GM19468 (cell line): ENCODE measurements at regions not wholly inside any gene's neighbourhood (a gene's known extent, or its start where the extent isn't known, plus 50 kb on each side); places are given as distances from the start of the nearest gene placed in this dataset.
"Not testable (repeated sequence)": the region's sequence is repeated elsewhere in the genome, so short reads cannot be mapped to it uniquely, and the experiment has no call there.

ENCODE experiments used
- ATAC-seq: cut with Tn5 transposase; IDR thresholded peaks from one replicate; pipeline ENCODE4 v1.9.1; 2021; ENCODE audit warnings: mild to moderate bottlenecking, moderate library complexity, moderate number of reproducible peaks; ENCODE audit not compliant: unreplicated experiment; ENCODE audit errors: extremely low read depth

DNA sequence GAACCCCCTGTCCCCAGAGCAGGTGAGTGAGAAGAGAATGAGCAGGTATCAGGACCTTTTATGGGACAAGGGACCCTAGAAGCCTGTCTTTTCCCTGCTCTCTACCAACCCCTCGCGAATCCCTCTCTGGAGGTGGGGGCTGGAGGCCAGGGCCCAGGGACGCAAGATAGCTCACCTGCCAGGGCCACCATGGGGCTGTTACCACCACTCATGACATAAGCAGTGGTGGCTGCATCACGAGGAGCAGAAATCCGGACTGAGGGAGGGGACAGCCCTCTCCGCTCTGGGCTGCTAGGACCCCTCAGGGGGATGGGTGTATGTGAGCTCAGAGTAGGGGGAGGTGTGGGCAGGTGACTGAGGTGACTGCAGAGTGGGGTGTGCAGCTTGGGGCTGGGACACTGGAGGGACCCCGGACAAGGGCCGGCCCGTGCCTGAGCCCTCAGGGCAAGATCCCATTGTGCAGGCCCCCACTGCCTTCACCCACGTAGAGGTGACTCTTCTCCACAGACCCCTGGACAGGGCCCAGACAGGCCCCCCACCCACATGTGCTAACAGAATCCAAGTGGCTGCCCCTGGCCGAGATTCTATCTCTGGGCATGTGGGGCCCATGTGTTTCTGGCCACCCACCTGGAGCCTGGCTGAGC is 190.6 kb downstream of the TBC1D2B start:
- no peak for ATAC-seq

DNA sequence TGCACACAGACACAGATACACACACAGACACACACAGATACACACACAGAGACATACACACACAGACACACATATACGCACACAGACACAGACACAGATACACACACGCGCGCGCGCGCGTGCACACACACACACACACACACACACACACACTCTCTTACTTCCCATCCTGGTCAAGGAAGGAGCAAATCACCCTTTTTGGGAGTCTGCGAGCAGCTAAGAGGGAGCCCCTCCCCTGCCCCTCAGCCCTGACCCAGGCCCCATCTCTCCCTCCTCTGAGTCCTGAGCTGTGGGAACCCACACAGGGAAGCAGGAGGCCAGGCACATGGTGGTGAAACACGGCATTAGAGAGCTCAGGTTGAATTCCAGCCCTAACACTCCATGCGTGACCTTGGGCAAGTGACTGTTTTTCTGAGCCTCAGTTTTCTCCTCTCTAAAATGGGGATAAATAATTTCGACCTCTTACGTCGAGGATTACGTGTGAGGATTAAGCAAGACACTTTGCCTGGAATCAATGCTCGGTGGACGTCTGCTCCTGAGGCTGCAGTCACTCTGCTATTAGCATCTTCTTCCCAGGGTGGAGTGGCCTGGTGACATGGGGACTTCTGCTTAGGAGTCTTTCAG is 191.5 kb downstream of the TBC1D2B start:
- not testable (repeated sequence) for ATAC-seq

DNA sequence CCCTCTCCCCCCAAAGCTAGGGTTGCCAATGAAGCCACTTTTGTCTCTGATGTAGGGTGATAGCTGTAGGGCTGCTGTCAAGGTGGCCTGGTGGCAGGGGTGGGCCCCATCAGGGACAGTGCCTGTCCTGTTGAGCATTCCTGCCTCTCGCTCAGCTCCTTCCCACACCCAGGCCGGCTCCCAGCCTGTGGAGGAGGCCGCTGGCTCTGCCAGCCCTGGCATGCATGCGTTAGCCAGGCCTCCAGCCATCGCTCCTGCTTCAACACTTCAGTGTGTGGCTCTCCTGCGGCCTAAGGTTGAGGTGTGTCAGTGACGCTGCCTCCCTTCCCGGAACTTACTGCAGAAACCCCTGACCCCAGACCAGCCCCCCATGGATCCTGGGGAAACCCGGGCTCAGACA is 194.5 kb downstream of the TBC1D2B start:
- ATAC-seq: not testable (repeated sequence)

DNA sequence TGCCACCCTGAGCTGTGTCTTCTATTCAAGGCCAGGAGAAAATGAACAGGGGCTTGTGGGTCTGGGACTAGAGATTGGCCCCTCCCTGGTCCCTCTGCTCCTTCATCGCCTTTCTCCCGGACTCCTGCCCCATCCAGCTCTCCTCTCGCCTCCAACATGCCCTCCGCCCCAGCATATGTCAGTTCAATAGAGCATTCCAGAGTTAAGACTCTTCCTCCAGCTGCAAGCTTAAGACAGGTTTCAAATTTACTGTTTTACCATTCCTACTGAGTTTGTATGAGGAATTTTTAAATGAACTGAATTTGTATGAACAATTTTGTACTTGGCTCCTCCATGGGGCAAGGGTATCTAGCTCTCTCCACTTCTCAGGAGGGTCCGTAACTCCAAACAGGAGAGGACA is 195.6 kb downstream of the TBC1D2B start:
- no peak for ATAC-seq

DNA sequence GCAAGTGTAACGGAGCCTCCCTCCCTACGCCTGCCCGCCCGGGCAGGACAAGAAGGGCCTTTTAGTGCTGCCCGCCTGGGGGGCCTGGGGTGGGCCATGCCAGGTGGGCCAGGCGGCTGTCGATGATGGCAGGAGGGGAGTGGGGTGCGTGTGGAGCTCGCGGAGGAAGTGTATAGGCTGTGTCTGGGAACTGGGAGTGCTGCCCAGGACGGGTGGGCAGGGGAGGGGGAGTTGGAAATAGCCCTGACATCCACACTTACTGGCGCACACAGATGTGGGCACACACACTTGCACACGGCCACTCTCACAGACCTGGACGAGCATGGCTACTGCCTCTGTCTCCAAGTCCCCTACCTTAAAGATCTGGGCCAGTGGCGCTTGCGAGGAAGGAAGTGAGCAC is 196.0 kb downstream of the TBC1D2B start:
- not testable (repeated sequence) for ATAC-seq

DNA sequence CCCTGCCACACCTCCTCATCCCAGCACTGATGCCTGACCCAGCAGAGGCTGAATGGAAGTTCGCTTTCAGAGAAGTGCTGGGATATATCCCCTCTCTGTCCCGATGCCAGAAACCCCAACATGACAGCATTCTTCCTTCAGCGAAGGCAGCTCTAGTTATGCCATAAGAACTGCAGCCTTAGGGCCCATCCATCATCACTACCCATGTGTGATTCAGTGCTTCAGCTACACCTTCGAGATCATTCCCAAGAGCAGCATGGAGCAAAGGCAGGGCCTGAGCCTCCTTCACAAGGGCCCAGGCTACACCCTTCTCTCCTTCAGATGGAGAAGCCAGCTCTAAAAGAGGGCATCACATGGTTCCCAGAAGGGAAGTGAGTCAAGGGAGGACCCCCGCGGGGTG is 198.0 kb downstream of the TBC1D2B start:
- ATAC-seq: not testable (repeated sequence)

DNA sequence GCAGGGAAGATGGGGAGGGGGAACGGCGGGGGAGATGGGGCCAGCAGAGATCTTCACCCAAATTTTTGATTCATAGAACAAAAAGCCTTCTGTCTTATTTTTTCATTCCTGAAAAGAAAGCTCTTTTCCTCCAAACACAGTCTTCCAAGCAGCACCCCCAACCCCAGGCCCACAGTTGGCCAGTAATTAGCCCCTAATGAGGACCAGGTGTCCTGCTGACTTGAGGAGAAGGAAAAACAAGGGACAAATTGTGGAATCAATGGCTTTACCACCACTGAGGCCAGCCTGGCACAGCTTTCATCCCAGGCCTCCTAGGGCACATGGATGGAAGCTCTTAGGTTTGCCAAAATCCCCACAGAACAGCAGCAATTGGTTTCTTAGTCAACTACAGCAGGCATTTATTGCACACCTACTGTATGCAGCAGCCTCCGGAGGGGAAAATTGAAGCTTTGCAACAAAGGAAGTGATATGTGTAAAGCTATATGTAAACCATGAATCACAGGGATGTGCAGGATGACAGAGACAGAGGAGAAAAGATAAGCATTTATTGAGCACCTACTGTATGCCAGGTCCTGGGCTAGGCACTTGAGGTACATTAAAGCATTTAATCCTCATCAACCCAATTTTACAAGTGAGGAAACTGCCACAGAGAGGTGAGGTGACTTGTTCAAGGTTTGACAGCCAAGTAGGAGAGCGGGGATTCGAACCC is 199.5 kb downstream of the TBC1D2B start:
- ATAC-seq: no peak

DNA sequence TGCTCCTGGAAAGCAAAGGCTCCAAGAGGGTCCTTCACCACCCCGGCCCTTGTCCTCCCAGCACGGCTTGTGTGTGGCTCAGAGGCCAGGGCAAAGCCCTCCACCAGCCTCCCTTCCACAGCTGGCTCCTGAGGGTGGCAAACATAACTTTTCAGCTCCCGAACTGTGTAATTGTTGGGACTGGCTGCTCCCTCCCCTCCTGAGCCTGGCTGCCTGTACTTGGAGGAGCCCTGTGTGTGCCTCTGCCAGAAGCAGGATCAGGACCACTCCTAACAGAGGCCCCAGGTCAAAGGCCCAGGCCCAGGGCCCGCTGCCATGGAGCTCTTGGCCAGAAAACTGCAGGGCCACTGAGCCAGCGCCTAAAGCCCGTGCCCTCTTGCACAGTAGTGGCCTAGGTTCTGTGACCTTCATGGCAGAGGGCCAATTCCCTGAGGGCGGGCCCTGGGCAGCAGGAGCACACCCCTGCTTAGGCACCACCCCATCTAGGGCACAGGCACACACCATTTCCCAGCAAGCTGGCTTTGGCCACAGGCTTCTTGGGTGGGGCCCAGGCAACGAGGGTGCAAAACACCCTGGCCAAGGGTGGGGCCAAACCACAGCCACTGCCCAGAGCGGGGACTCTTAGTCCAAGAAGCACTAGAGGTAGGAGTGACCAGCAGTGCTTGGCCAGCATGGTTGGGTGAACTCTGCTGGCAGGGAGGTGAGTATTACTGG is 201.2 kb downstream of the TBC1D2B start:
- not testable (repeated sequence) for ATAC-seq

DNA sequence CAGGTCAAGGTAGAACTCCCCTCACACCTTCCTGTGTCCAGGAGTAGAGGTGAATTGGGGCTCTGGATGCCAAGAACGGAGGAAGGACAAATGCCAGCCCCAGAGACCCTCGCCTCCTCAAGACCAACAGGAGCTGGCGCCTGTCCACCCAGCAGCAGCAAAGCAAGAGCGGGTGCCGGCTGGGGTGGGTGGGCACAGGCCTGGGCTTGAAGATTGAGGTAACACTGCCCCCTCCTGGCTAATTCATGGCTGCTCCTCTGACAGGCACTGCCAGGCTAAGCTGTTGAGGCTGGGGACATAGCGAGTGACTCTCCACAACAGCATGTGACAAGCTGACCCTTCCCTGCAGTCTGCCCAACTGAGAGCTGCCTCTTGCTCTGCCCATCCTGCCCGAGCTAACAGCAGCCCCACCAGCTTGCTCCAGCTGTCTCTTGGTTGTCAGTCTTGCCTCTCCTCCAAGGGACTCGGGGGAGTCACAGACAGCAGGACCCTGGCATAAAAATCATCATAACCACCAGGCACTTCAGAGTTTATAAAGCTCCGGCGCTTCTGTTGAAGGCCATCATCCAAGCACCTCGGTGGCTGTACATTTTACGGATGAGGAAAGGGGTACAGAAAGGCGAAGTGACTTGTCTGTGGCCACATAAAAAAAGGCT is 202.3 kb downstream of the TBC1D2B start:
- ATAC-seq: not testable (repeated sequence)

DNA sequence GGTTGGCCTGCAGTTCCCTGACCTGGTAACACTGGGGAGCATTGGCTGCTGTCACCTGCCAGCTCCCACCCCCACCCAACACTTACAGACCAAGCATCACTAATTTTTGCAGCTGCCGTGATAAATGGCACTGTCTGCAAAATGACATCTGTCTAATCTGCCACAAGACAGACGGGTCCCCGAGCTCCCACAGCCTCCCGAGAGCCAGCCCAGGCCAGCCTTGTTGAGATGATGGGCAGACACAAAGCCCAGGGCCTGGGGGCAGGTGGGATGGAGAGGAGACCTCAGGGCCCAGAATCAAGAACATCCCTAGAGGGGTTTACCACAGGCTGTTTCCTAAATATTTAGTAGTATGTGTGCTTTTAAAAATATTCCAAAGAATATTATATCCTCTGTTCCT is 203.4 kb downstream of the TBC1D2B start:
- ATAC-seq: no peak

DNA sequence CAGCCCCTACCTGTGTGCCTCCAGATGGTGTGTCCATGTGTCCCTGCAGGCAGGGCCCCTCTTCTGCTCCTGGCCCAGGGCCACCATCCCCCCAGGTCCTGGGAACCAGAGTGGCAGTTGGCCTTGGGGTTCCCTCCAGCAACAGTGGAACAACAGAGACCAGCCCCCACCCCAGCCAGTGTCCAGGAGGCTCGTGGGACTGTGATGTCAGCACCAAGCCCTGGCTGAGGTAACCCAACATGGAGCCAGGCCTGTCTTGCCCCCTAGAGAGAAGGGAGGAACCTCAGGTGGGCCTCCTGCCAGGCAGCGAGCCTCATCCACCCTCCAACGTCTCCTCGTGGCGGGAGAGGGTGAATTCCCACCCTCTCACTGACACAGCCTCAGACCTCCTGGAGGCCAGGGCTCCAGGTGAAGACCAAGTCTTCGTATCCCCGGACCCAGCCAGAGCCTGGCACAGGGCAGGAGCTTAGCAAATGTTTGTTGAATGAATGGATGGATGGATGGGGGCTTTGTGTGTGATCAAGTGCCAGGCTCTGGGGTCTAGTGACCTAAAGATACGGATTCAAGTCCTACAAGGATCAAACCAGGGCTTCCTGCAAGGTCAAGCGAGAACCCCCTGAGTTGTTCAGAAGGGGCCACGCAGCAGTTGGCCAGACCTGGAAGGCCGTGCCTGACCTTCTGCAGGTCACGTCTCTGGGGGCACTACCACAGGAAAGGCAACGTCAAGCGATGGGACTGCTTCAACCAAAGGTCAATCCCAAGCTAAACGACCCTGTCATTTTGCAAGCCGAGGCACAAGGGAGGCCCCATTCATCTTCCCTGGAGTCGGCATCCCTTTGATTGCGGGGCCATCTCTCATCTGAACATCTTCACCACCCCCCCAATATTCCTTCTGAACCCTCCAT is 204.7 kb downstream of the TBC1D2B start:
- not testable (repeated sequence) for ATAC-seq

DNA sequence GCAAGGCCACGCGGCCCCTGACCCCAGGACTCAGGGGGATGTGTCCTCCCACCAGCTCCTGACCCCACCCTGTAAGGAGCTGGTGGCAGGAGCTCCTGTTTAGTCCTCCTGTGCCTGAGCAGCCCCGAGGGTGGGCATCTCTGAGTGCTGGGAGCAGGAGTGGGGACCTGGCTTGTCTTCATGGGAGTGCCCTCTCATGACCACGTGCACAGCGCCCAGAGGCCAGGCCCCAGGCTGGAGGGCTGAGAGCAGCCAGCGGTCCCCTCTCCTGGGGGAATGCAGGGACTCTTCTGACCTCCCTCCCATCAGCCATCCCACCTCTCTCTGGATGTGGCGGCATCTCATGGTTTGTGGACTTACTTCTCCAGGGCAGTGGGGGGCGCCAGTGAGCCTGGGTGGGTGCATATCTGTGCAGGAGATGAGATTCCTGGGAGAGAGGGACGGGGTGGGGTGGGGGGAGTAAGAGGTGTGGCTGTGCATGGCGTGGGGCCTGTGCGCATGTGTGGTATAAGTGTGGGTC is 205.6 kb downstream of the TBC1D2B start:
- ATAC-seq: no peak

DNA sequence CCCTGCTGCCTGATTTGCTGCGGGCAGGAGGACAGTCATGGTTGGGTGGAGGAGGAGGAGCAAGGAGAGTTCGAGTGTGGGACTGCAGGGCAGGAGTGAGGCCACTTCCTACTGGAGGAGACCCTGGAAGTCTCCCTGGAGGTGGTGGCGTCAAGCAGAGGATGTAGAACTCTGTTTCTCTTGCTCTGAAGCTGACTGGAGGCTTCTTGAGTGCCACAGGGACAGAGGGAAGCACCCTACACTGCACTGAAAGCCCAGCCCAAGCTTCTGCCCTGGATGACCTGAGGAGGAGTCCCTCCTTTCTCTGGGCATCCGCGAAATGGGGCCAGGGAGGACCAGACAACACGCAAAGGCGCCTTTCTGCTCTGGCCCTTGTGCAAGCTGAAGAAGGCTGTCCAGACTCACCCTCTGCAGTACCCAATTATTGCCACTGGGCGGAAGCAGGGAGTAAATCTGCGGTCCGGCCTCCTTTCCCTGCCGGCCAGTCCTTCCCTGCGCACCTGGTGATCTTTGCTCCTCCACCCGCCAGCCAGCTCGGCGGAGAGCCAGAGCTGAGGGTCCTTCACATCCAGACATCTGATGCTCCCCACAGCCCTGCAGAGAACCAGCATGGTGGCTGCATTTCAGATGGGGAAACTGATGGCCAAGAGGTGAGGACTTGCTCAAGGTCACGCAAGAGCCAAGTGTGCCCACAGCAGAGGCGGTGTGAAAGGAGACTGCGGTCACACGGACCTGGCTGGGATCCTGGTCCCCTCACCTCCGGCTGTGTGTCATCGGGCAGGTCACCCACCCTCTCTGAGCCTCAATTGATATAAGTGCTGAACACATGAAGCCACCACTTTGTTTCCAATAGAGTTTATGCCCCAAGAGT is 207.1 kb downstream of the TBC1D2B start:
- no peak for ATAC-seq

DNA sequence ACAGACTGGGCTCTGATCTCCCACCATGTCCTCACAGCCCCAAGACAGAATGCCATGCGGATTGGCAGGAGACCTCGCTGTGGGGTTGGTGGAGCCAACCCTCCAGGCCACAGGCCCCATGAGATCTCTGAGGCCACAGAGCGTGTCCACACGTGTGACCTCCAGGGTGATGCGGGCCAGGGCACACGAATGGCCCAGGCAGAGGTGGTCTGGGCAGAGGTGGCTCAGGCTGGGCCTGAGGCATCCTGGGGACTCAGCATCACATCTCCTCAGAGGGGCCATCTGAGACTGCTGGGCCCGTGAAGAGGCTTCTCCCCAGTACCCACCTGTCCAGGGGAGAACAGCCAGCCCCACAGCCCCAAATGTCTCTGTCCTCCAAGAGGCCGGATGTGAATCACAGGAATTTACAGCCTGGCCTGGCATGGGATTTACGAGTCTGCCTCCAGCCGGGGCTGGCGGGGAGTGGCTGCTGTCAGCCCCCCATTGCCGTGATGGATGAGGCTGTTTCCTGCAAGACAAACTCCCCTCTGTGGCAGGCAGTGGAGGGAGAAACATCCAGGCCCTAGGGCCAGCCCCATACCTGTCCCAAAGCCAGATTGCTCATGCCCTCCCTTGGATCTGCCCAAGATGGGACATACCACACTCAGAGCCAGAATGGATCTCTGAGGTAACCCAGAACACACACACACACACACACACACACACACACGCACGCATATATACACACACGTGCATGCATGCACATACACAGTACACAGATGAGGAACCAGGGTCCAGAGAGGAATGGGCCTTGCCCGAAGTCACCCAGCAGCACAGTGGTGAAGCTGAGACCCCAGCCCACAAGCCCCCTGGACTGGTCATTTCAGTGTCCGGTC is 208.3 kb downstream of the TBC1D2B start:
- ATAC-seq: no peak

DNA sequence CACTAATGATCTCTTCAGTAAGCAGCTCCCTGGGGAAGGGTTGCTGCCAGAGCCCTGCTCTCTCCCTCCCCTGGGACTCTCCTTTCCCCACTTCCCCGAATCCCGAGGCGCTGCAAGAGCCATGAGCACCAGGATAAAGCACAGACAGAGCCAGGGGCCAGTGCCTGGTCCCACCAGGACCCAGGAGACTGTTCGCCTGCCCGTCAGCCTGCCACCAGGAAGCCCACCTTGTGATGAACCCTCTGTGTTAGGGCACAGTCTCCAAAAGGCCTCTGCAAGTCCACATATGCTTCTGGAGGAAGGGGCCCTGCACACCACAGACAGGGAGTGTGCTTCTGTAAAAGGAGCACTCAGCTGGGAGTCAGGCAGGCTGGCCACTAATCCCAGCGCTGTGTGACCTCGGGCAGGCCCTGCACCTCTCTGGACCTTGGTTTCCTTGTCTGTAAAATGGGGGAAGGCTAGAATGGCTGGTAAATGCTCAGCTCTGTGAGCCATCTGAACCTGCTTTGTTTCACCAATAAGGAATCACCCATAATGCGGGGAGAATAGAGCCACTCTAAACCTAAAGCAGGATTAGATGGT is 209.4 kb downstream of the TBC1D2B start:
- ATAC-seq: not testable (repeated sequence)

DNA sequence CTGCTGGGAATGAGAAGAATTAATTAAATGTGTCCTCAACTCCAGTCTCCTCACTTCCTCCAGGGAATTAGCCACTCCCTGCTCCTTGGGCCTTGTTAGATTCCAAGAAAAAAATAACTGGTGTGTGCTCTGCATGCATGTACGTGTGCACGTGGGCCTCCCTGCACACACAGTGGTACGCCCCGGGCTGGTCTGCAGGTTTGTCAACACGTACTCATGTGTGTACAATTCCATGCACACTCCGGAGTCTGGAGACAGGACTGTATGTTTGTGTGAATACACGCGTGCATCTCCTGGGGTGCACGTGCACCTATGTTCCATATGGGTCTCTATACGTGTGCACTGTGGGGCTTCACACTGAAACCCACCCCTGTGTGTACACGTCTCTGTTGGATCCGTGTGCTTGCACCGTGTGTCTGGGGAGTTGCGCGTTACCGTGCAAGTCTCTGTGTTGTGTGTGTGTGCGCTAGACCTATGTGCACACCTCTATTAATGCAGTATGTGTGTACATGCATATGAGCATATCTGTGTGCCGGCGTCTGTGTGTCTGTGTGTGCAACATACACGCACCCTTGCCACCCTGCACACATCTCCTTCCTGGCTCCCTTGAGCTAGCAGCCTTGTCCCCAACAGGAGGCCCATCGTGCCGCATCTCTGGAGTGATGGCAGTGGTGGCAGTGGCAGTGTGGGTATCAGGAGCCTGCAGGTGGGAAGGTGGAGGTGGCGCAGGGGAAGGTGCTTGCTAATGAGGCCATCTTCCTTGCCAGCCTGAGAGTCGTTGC is 210.1 kb downstream of the TBC1D2B start:
- no peak for ATAC-seq
